Caco-2 (cell line): ENCODE measurements at regions not wholly inside any gene's neighbourhood (a gene's known extent, or its start where the extent isn't known, plus 50 kb on each side); places are given as distances from the start of the nearest gene placed in this dataset.

Experiments
- BruUV-seq: library from RNA; stranded (reverse); fragments of 400-500 nt; replicated peaks from 2 replicates; lab custom pipeline; 2021; lab: Mats Ljungman, UMichigan
- CTCF ChIA-PET: fragments of 300-600 bp; sonication (Branson Sonifier 250); formaldehyde crosslinking; loops from one replicate; lab custom pipeline; 2022; ENCODE audit warnings: antibody characterized with exemption; lab: Charles Lee
- POLR2A ChIA-PET: fragments of 300-600 bp; sonication (Branson Sonifier 250); formaldehyde crosslinking; loops from one replicate; lab custom pipeline; 2022; ENCODE audit warnings: antibody characterized with exemption; lab: Charles Lee
- DNase-seq, 2 experiments: peaks; one replicate each; pipeline versions ENCODE4 v3.0.0 to v3.0.0-alpha.2; 2020 to 2022
- H3K27me3 ChIP-seq: replicated peaks from 2 replicates; pipeline ENCODE4 v1.6.0; 2011; ENCODE audit warnings: low read length; ENCODE audit not compliant: control insufficient read depth, insufficient read depth
- H3K36me3 ChIP-seq: 2 replicates; pipeline ENCODE4 v1.5.1; 2011; ENCODE audit warnings: low read length; ENCODE audit not compliant: control insufficient read depth, insufficient read depth
- H3K4me1 ChIP-seq: fragments of 250-450 bp; sonication (Bioruptor Pico); 2 replicates; pipeline ENCODE4 v1.5.1; 2020; ENCODE audit warnings: mild to moderate bottlenecking
- H3K4me3 ChIP-seq: 2 replicates; pipeline ENCODE4 v1.5.1; 2011; ENCODE audit warnings: low read depth, mild to moderate bottlenecking, control low read depth, low read length
- H3K9me3 ChIP-seq: fragments of 250-450 bp; sonication (Bioruptor Pico); 2 replicates; pipeline ENCODE4 v1.5.1; 2020; ENCODE audit warnings: mild to moderate bottlenecking, moderate library complexity
- H3K27ac Mint-ChIP-seq: one replicate; pipeline ENCODE4 v1.8.0; 2022; ENCODE audit warnings: mixed read lengths; ENCODE audit not compliant: unreplicated experiment
- H3K27me3 Mint-ChIP-seq: one replicate; pipeline ENCODE4 v1.8.0; 2022; ENCODE audit warnings: mixed read lengths; ENCODE audit not compliant: insufficient read depth, unreplicated experiment
- H3K36me3 Mint-ChIP-seq: one replicate; pipeline ENCODE4 v1.8.0; 2022; ENCODE audit warnings: mild to moderate bottlenecking, mixed read lengths; ENCODE audit not compliant: insufficient read depth, unreplicated experiment
- H3K4me1 Mint-ChIP-seq: one replicate; pipeline ENCODE4 v1.8.0; 2022; ENCODE audit warnings: low read depth, mixed read lengths; ENCODE audit not compliant: unreplicated experiment
- H3K4me3 Mint-ChIP-seq: one replicate; pipeline ENCODE4 v1.8.0; 2022; ENCODE audit warnings: mild to moderate bottlenecking, moderate library complexity, mixed read lengths; ENCODE audit not compliant: unreplicated experiment
- H3K9me3 Mint-ChIP-seq: one replicate; pipeline ENCODE4 v1.8.0; 2022; ENCODE audit warnings: mixed read lengths; ENCODE audit not compliant: unreplicated experiment
- intact Hi-C: fragments of 100-400 bp; cut with micrococcal nuclease; formaldehyde crosslinking; loops from one replicate; pipeline ENCODE4 v1.10.0; 2022; ENCODE audit not compliant: unreplicated experiment
- TF ChIP-seq, protein P1 (sequence below), 2 experiments: fragments of 200-600 bp in 1 of 2; IDR thresholded peaks; 1 replicate in 1 of 2; 2 replicates in 1 of 2; pipeline versions ENCODE4 v1.5.1 to v1.8.0; 2011 to 2022; ENCODE audit warnings: antibody characterized with exemption in 1 of 2, control low read depth in 1 of 2, inconsistent platforms in 1 of 2, low read depth in 1 of 2, low read length in 1 of 2, mild to moderate bottlenecking in 1 of 2, moderate library complexity in 1 of 2; ENCODE audit not compliant: insufficient read depth in 1 of 2, severe bottlenecking in 1 of 2, unreplicated experiment in 1 of 2

DNA sequence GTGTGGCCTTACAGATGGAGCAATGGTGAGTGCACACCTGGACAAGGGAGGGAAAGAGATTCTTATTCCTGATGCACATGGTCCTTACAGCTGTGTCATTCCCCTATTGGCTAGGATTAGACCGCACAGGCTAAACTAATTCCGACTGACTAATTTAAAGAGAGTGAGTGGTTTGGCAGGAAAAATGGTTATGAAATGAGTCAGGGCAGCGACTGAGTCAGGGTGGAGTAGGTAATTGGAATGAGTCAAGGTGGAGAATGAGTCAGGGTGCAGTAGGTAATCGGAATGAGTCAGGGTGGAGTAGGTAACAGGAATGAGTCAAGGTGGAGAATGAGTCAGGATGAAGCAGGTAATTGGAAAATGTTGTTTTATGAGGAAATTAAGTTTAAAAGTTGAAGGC is 1353.7 kb upstream of the LRRTM1 start:
- no TSS peak for BruUV-seq
- no peak overlapping the region for H3K4me3 ChIP-seq
- Mint-ChIP-seq H3K4me1 (no peaks in the 10 kb centered on the region), H3K27me3 (no peaks in the 10 kb centered on the region), H3K4me3 (no peak overlapping the region), H3K36me3 (no peaks in the 10 kb centered on the region), H3K27ac (no peak overlapping the region), H3K9me3 (peaks cover 19% of the 10 kb centered on the region)
- ChIA-PET CTCF (no interaction called here), POLR2A (no interaction called here)
- no peaks in the 10 kb centered on the region for H3K36me3 ChIP-seq
- TF ChIP-seq, protein P1, sequence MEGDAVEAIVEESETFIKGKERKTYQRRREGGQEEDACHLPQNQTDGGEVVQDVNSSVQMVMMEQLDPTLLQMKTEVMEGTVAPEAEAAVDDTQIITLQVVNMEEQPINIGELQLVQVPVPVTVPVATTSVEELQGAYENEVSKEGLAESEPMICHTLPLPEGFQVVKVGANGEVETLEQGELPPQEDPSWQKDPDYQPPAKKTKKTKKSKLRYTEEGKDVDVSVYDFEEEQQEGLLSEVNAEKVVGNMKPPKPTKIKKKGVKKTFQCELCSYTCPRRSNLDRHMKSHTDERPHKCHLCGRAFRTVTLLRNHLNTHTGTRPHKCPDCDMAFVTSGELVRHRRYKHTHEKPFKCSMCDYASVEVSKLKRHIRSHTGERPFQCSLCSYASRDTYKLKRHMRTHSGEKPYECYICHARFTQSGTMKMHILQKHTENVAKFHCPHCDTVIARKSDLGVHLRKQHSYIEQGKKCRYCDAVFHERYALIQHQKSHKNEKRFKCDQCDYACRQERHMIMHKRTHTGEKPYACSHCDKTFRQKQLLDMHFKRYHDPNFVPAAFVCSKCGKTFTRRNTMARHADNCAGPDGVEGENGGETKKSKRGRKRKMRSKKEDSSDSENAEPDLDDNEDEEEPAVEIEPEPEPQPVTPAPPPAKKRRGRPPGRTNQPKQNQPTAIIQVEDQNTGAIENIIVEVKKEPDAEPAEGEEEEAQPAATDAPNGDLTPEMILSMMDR (IDR thresholded peaks at IDR 0.05; ENCODE audit: insufficient read depth in 1 of 2, low read depth in 1 of 2, low read length in 1 of 2, severe bottlenecking in 1 of 2, unreplicated experiment in 1 of 2), result no peak
- intact Hi-C loops, result no loop called here
- H3K27me3 ChIP-seq, result no peaks in the 10 kb centered on the region
- H3K9me3 ChIP-seq, result peaks cover 4% of the 10 kb centered on the region; the same call in 1 of the 2 replicates
- H3K4me1 ChIP-seq, result no peaks in the 10 kb centered on the region
- DNase-seq, result no peak

DNA sequence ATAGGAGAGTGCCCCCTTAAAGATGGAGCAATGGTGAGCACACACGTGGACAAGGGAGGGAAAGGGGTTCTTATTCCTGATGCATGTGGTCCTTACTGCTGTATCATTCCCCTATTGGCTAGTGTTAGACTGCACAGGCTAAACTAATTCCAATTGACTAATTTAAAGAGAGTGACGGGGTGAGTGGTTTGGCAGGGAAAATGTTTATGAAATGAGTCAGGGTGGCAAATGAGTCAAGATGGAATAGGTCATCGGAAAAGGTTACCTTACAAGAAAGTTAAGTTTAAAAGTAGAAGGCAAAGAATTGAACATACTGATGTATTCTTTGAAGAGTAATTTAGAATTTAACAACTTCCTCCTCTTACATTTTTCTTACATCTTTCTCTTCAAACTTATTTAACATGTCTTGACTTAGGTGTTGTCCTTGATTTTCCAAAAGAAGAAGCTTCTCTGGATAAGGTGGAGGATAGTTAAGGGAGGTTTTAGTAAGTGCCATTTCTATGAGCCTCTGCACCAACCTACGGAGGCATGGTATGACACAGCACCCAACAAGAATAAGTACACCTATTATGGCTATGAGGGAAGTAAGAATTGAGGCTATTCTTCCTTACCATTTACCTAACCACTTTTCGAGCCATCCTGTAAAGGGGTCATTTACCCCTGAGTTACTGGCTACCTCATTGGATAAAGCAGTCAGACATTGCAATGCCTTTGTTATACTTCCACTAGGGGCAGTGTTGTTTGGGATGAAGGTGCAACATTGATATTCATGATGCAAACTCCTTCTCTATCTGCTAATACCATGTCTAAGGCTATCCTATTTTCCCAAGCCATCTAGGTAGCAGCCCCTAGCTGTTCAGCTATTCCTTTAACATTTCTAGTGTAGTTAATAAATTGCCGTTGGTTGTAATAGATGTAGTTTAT is 1345.8 kb upstream of the LRRTM1 start:
- H3K4me1 Mint-ChIP-seq, result no peaks in the 10 kb centered on the region
- H3K27me3 ChIP-seq, result no peaks in the 10 kb centered on the region
- H3K27me3 Mint-ChIP-seq, result no peaks in the 10 kb centered on the region
- H3K4me3 Mint-ChIP-seq, result no peak overlapping the region
- no peak overlapping the region for H3K27ac Mint-ChIP-seq
- no peak overlapping the region for H3K4me3 ChIP-seq
- POLR2A ChIA-PET, result no interaction called here
- 0 out of 2 replicates have a peak, but pooled peaks cover 4% of the 10 kb centered on the region for H3K4me1 ChIP-seq
- no TSS peak for BruUV-seq
- no peaks in the 10 kb centered on the region for H3K36me3 ChIP-seq
- no peaks in the 10 kb centered on the region for H3K9me3 ChIP-seq
- intact Hi-C loops, result no loop called here
- TF ChIP-seq, protein P1 (IDR thresholded peaks at IDR 0.05; ENCODE audit: insufficient read depth in 1 of 2, low read depth in 1 of 2, low read length in 1 of 2, severe bottlenecking in 1 of 2, unreplicated experiment in 1 of 2), result peak in 1 of 2 experiments; percentile 5
- no peak for DNase-seq
- no peaks in the 10 kb centered on the region for H3K36me3 Mint-ChIP-seq
- CTCF ChIA-PET, result no interaction called here
- peaks cover 13% of the 10 kb centered on the region for H3K9me3 Mint-ChIP-seq

DNA sequence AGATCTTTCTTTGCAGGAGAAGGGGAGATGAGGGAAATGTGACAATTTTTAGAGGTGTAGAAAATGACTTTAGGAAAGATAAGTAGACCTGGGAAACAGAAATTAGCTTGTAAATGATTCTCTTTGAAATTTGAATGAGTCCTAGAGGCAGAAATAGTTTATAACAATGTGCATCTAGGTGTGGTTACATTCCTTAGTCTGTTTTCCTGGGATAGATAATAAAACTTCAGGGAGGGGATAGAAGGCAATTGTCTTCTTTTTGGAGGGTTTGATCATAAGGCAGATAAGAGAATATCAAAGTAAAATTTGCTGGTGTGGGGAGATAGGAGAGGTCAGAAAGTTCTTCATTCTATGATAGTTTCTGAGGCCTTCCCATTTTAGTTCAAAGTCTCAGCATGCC is 1344.3 kb upstream of the LRRTM1 start:
- H3K36me3 ChIP-seq, result no peaks in the 10 kb centered on the region
- H3K27me3 ChIP-seq, result no peaks in the 10 kb centered on the region
- 0 out of 2 replicates have a peak, but pooled peaks cover 4% of the 10 kb centered on the region for H3K4me1 ChIP-seq
- Mint-ChIP-seq H3K9me3 (peaks cover 13% of the 10 kb centered on the region), H3K4me1 (no peaks in the 10 kb centered on the region), H3K36me3 (no peaks in the 10 kb centered on the region), H3K4me3 (no peak overlapping the region), H3K27me3 (no peaks in the 10 kb centered on the region), H3K27ac (no peak overlapping the region)
- no peaks in the 10 kb centered on the region for H3K9me3 ChIP-seq
- DNase-seq, result no peak
- TF ChIP-seq, protein P1 (IDR thresholded peaks at IDR 0.05; ENCODE audit: insufficient read depth in 1 of 2, low read depth in 1 of 2, low read length in 1 of 2, severe bottlenecking in 1 of 2, unreplicated experiment in 1 of 2), result no peak
- intact Hi-C loops, result no loop called here
- CTCF ChIA-PET, result no interaction called here
- no peak overlapping the region for H3K4me3 ChIP-seq
- POLR2A ChIA-PET, result no interaction called here
- no TSS peak for BruUV-seq
